ENCODE measurements at regions not wholly inside any gene's neighbourhood (a gene's known extent, or its start where the extent isn't known, plus 50 kb on each side); places are given as distances from the start of the nearest gene placed in this dataset.

GRCh38 chr11:10920875-10921274, 63.0 kb upstream of the ZBED5 start:
- TF ChIP-seq ZFP30 (CRISPR knock-in tag; IDR thresholded peaks at IDR 0.05) (no peak), RARB (CRISPR knock-in tag; IDR thresholded peaks at IDR 0.05) (no peak), PPARA (CRISPR knock-in tag; IDR thresholded peaks at IDR 0.05; ENCODE audit: borderline replicate concordance) (no peak), ESRRG (CRISPR knock-in tag; IDR thresholded peaks at IDR 0.05) (no peak), ZNF565 (CRISPR knock-in tag; conservative IDR thresholded peaks at IDR 0.05; ENCODE audit: low read depth) (no peak), ZNF8 (CRISPR knock-in tag; IDR thresholded peaks at IDR 0.05) (no peak)
- TF ChIP-seq, protein P1, sequence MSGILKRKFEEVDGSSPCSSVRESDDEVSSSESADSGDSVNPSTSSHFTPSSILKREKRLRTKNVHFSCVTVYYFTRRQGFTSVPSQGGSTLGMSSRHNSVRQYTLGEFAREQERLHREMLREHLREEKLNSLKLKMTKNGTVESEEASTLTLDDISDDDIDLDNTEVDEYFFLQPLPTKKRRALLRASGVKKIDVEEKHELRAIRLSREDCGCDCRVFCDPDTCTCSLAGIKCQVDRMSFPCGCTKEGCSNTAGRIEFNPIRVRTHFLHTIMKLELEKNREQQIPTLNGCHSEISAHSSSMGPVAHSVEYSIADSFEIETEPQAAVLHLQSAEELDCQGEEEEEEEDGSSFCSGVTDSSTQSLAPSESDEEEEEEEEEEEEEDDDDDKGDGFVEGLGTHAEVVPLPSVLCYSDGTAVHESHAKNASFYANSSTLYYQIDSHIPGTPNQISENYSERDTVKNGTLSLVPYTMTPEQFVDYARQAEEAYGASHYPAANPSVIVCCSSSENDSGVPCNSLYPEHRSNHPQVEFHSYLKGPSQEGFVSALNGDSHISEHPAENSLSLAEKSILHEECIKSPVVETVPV (CRISPR knock-in tag; IDR thresholded peaks at IDR 0.05): no peak

All from SK-N-SH treated with all-trans-retinoic acid at 6 μM for 48 hours (cell line).